ENCODE measurements at regions not wholly inside any gene's neighbourhood (a gene's known extent, or its start where the extent isn't known, plus 50 kb on each side); places are given as distances from the start of the nearest gene placed in this dataset.

- DNase-seq = no peak
These were observed 141.4 kb downstream of the CD83 start for GRCh38 chr6:14258695-14259593.

- DNase-seq = no peak
These were observed 142.1 kb downstream of the CD83 start for GRCh38 chr6:14259594-14260152.

DNA sequence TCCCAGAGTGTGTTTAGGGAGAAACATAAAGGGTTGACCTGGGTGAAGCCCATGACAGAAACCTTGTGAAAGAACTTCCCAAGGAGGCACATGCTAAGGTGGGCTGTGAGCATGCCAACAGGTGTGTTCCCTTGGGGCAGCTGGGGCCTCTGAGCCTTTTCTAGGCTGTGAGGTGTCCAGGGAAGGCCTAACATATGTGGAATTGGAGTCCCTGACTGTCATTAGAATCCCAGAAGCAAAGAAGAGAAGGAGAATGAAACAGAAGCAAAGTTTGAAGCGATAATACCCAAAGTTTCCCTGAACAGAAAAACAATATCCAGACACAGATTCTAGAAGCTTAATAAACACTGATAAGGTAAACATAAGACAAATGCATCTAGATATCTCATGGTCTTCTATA, 143.3 kb downstream of the CD83 start:
- no peak for DNase-seq

DNA sequence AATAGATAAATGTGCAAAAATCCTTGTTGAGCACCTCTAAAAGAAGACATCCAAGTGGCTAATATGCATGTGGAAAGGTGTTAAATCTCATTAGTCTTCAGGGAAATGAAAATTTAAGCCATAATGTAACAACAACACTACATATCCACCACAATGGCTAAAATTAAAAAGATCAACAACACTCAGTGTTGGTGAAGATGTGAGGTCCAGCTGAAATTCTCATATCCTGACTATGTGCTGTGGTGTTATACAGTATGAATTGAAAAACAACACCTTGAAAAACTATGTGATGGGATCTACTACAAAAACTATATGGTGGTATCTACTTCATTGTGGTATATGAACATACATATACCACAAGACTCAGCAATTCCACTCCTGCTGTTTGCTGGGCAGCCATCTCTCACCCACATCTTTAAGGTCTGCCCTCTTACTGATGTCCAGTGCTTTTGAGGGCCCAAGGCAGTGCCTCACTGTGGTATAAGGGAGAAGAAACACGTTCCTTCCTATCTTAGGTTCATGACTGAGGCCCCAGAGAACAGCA, 146.4 kb downstream of the CD83 start:
- no peak for DNase-seq

DNA sequence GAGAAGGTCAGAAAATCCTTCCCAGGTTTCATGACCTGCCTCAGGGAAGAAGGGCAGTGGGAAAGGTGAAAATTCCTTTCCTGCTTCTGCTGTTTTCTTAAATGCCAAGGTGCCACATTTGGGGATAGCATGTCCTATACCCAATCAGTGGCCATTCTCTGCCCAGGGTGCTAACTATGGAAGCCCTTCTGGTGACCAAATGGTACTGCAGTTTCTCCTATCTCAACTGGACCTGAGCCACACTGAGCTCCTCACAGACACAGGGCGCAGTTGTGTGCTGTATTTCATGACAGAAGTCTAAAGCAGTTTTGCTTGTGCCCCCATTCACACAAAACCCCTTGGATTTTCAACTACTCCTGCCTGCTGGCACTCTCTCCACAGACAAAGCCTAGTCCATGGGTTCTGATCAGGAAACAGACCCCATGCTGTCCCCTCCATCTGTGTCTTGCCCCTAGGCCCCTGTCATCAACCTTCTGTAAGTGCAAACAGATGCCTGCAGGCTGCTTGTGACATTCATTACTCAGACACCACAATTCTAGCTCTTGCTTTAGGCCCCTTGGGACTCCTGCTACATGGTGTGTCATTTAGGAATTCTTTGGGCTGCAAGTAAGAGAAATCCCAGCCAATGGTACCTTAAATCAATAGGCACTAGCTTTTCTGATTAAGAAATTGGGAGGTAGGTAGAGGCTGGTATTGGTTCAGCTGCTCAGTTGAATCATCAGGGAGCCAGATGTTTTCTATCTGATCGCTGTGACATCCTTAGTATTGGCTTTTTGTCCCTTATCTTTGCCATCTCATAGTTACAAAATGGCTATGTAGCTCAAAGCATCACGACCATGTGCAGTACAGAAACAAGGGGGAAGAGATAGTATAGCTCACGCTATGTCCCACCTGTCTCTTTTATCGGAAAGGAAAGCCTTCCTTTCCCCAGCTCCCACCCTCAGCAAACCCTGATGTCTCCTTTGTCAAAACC, 147.8 kb downstream of the CD83 start:
- DNase-seq = no peak

DNA sequence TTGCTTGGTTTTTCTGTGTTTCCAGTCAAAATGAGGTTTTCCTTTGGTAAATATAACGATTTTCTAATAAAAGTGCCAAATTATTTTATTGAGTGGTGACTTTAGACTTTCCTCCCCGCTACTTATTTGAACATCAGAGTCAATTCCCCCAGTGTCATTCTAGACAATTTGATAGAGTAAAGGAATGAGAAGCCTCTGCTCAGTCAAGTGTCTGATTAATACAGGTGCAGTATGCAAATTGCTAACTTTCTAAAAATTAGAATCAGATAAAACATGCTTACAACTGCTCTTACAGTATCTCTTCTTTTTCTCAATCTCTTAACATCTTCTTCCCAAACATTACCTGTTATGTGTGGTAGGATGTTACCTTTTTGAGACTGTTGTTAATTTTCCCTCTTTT, 148.7 kb downstream of the CD83 start:
- no peak for DNase-seq

- DNase-seq = no peak
These were observed 150.5 kb downstream of the CD83 start for GRCh38 chr6:14267885-14268660.

- DNase-seq = no peak
These were observed 151.9 kb downstream of the CD83 start for GRCh38 chr6:14269436-14269835.

- peak; percentile 16 for DNase-seq
These were observed 152.7 kb downstream of the CD83 start for GRCh38 chr6:14270142-14270893.

DNA sequence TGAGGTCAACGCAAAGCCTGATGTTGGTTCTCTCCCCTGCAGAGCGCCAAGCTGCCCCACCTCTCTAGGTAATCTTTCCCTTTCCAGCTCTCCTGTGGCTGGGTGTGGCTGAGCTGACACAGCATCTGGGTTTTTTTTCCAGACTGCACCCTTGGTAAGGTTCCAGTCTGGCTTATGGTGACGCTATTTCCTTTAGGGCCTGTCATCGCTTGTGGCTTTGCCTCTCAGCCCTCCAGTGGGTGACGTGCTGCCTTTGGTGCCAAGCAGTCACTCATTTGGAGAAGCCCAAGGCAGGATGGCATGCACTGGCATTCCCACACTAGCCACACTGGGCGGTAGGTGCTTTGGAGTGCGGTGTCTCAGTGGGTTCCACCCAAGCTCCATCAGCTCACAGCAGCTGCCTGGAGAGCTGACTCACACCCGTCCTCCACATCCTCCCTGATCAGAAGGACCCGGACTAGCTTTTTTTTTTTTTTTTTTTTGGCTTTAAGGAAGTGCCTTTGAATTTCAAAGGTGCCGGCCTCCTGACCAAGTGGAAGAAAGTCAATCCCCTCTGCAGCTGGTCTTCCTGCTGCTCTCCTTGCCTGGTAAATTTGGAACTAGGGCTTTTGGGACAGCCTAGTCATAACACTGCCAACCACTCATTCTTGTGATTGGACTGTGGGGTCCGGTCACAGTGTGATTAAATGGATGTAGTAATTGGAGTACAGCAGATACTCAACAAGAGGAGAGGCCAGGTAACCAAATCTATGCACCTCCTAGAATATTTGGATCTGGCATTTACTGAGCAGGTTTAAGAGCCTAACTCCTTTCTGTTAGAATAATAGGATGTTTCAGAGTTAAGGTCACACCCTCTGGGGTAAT, 153.6 kb downstream of the CD83 start:
- peak; percentile 71 for DNase-seq

DNA sequence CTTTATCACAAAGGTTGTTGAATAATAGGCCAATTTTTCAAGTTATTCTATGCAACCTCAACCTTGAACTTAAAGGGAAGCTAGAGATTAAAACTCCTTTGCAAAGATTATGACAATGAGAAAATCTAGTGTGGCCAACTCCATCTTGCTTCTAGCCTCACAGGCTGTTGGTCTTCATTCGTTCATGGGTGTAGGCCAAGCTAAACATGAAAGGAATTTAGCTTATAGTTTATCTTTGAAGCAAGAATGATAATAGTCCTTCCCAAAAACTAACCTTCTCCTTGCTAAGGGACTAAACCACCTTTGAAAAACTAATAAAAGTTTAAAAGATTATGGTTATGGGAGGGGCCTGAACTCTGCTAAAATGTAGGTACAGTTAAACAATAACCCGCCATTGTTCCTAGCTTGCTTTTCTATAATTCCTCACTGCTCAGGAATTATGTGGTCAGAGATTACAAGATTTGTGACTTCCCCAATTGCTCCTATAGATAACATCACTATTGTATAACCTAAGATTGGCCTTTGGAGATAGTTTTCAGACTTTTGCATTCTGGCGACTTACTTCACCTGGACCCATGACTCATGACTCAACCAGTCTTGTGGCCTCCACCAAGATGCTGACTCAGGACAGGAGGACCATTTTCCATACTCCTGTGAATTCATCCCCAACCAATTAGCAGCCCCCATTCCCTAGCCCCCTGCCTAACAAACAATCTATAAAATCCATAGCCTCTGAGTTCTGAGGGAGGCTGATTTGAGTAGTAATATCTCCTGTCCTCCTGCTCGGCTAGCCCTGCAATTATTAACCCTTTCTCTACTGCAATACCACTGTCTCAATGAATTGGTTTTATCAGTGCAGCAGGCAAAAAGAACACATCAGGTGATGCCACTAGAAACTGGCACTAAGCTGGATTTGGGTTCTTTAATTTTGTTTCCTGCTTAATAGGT, 154.5 kb downstream of the CD83 start:
- peak; percentile 22 for DNase-seq

GRCh38 chr6:14272737-14273085, 155.1 kb downstream of the CD83 start:
- DNase-seq = peak; percentile 3

DNA sequence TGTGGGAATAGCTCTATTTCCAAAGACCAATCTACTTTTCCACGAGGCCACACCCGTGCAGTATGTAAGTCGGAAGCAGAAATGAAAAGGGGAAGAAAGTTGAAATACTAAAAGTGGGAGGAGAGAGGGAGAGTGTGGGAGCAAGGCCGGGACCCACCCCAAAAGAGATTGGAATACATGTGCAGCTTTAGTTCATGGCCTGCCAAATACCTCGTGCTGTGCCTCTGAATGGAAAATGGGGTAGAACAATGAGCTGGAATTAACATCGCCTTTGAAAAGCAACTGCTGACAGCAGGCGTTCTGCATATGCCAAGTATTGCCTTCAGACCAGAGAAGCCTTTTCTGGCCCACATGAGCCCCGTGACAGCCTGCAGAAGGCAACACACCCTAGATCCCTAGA, 155.6 kb downstream of the CD83 start:
- peak; percentile 14 for DNase-seq

DNA sequence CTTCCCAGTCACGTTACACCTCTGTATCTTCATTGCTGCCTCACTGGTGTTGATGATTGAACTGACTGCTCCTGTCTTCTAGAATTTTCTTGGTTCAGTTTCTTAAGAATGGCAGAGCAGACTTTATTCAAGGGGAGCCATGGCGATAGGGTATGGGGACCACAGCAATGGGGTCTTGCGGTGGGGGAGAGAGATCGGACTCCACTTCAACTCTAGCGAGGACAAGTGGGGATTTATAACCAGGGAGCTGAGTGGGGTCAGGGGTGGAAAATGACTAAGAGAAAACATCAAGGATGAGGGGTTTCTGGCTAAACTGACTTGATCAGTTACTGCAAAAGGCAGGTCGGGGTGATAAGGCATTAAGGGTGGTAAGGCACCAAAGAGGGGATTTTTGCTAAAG, 156.4 kb downstream of the CD83 start:
- DNase-seq = no peak

DNA sequence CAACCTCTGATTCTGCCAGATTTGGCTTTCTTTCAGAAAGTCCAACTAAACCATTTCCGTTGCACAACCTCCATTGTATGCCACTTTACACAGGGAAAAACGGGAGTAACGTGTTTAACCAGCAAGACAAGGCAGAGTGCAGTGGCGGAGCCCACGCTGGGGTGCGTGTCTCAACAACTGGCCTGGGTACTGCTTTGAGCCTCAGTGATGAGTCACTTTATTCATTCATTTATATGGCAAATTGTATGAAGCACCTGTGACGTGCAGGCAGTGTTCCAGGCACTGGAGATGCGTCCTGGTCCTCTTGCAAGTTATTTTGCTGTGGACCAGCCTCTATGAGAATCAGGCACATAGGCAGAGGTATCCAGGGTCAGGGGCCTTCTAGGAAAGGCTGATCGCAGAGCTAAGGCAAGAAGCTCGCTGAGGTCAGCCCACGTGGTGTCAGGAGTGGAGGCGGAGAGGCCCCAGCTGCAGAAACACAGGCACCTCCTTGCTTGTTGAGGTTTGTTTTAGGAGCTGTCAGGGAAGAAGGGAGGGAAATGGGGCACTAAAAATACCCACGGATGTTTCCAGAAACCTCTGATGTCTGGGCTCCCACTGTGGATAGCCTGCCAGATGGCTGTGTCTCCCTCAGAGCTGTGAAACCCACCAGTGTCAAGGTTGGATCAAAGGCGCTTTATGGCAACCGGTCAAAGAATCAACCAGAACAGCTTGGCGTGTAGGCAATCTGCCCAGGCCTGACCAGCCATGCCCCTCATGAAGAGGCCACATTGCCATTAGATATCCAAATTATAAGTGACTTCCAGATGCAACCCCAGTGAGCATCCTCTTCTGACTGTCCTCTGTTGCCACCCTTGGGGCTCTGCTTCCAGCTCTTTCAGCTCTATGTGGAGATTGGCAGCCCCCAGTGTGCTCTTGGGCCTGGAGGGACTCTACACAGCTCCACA, 157.2 kb downstream of the CD83 start:
- no peak for DNase-seq

GRCh38 chr6:14275493-14275851, 157.9 kb downstream of the CD83 start:
- no peak for DNase-seq

DNA sequence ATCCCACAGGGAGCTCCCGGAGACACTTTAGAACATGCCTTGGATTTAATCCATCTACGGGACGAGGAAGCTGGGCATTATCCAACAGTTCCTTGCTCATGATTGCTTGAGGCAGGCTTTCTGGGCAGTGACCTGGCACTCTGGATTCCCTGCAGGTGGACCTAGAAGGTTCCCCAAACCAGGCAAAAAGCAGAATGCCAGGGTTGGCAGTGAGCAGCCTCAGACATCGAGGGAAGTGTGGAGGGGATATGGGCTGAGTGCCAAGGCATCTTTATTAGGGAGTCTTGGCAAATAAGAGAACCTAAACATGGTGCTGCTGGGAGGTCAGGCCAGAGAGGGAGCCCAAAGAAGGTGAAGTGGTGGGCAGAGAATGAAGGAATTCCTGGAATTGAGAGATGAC, 158.5 kb downstream of the CD83 start:
- no peak for DNase-seq

DNA sequence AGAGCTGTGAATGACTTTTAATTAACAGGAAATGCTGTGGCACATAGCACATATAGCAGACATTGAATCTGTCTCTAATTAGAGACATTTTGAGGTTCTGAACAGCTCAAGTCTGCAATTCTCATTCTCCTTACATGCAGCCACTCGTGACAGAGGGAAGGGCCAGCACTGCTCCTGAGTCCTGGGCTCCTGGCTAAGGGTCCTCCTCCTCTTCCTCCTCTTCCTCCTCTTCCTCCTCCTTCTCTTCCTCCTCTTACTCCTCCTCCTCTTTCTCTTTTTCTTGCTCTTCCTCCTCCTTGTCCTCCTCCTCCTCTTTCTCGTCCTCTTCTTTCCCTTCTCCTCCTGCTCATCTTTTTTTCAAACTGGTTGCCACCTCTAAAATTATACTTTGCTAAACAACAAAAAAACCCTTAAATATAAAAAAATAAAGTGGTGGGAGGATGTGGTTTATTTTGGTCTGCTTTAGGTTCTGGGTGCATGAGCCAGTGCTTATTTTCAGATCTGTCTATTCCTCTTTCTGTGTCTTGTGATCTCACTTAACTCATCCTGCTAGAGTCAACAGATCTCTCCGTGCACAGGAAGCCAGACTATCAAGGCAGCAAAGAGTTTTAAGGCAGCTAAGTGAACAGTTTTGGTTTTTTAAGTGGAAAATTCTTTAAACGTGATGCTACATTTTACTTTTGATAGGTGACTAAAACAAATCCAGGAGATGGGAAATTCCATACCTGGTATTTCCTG, 159.3 kb downstream of the CD83 start:
- no peak for DNase-seq
